ENCODE measurements at regions not wholly inside any gene's neighbourhood (a gene's known extent, or its start where the extent isn't known, plus 50 kb on each side); places are given as distances from the start of the nearest gene placed in this dataset.

DNA sequence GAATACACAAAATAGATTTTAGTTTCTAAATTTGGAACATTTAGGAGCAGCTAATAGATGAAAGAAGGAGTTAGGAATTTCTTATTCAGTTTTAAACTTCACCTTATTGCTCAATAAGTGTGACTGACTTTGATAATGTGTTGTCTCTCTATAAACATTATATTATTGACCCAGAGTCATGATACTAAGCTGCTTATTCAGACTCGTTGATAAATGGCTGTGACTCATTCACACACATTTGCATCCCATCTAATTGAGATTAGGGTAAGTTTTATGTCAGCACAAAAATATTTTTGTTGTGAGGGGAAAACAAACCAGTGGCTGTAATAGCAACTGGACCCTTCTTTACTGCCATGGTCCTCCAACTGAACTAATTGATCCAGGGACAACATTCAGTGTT is 137.6 kb downstream of the GOLIM4 start:
- no peaks in the 10 kb centered on the region for H3K27me3 ChIP-seq (replicated peaks; ENCODE audit: control insufficient read depth, insufficient read depth, low read length)
- no peak for DNase-seq (ENCODE audit: extremely low read depth, insufficient read length)
- TF ChIP-seq, protein P1, sequence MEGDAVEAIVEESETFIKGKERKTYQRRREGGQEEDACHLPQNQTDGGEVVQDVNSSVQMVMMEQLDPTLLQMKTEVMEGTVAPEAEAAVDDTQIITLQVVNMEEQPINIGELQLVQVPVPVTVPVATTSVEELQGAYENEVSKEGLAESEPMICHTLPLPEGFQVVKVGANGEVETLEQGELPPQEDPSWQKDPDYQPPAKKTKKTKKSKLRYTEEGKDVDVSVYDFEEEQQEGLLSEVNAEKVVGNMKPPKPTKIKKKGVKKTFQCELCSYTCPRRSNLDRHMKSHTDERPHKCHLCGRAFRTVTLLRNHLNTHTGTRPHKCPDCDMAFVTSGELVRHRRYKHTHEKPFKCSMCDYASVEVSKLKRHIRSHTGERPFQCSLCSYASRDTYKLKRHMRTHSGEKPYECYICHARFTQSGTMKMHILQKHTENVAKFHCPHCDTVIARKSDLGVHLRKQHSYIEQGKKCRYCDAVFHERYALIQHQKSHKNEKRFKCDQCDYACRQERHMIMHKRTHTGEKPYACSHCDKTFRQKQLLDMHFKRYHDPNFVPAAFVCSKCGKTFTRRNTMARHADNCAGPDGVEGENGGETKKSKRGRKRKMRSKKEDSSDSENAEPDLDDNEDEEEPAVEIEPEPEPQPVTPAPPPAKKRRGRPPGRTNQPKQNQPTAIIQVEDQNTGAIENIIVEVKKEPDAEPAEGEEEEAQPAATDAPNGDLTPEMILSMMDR (IDR thresholded peaks at IDR 0.05; ENCODE audit: insufficient read depth, low read length, poor library complexity, severe bottlenecking), result no peak
- no peaks in the 10 kb centered on the region for H3K36me3 ChIP-seq (ENCODE audit: control insufficient read depth, insufficient read depth, low read length)
- H3K4me3 ChIP-seq (replicated peaks; ENCODE audit: low read depth, low read length), result no peak overlapping the region

DNA sequence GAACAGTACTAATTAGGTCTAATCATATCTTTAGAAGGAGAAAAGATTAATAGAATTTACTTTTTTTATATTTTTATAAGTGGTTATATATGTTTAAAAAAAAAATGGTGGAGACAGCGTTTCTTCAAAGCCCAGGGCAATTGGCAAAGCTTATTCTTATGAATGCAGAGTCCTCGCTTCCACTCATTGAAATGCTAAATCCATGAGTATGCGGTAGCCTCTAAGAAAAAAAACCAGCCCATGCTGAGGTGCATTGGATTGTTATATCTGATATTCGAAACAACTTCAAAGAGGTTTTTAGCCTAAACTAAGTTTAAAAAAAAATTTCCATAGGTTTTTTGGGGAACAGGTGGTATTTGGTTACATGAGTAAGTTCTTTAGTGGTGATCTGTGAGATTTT is 142.8 kb downstream of the GOLIM4 start:
- TF ChIP-seq, protein P1 (IDR thresholded peaks at IDR 0.05; ENCODE audit: insufficient read depth, low read length, poor library complexity, severe bottlenecking), result no peak
- H3K4me3 ChIP-seq (replicated peaks; ENCODE audit: low read depth, low read length), result no peak overlapping the region
- no peak for DNase-seq (ENCODE audit: extremely low read depth, insufficient read length)

DNA sequence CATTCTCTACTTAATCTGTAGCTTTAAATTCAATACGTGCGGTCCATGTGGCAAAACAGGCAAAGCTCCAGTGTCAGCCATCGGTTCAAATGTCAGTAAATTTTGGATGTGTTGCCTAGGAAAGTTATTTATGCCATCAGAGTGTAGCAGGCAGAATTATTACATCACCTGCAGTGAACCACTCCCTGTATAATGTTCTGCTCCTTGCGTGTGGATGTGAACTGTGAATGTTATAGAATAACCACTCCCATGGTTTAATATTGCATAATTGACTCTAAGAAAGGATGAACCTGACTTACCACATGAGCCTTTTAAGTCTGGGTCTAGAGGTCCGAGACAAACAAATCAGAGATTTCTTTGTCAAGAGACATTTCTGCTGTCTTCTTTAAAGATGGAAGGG is 145.5 kb downstream of the GOLIM4 start:
- Histone ChIP-seq H3K27me3 (replicated peaks; ENCODE audit: control insufficient read depth, insufficient read depth, low read length) (no peaks in the 10 kb centered on the region), H3K4me3 (replicated peaks; ENCODE audit: low read depth, low read length) (no peak overlapping the region), H3K36me3 (ENCODE audit: control insufficient read depth, insufficient read depth, low read length) (no peaks in the 10 kb centered on the region)
- DNase-seq (ENCODE audit: extremely low read depth, insufficient read length), result no peak
- TF ChIP-seq, protein P1 (IDR thresholded peaks at IDR 0.05; ENCODE audit: insufficient read depth, low read length, poor library complexity, severe bottlenecking), result no peak

More for the DNA sequence above, 142.8 kb downstream of the GOLIM4 start:
- Histone ChIP-seq H3K27me3 (replicated peaks; ENCODE audit: control insufficient read depth, insufficient read depth, low read length) (no peaks in the 10 kb centered on the region), H3K36me3 (ENCODE audit: control insufficient read depth, insufficient read depth, low read length) (no peaks in the 10 kb centered on the region)

DNA sequence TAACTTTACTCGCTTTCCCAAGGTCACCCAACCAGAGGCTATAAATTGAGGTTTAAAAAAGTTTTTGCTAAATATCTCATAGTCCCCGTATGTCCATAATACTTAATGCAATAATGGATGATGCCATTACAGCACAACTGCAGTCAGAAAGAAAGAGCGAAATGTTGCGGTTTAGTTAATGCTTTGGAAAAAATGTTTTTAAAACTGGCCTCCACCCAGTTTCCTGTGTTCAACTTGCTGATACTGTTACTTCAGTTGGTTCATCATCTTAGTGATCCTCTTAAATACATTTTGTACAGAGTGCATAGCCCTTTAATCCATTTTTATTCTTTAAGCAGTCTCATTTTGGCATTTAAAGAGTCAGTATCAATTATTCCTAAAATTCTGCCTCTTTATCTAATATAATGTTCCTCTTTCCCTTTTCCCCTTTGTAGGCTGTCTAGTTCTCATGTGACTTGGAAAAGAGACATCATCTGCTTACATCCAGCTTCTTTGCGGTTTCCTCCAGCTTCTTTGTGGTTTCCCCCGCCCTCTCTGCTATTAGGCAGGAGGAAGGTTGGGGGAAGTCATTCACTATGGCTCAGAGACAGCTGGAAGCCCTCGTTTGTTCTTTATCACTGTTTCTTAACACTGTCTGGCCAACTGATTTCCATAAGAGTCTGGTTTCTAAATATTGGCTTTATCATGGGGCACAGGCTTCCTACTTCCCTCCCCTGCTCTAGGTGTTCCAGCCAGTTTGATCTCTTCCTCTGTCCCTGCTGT is 154.3 kb downstream of the GOLIM4 start:
- H3K4me3 ChIP-seq (replicated peaks; ENCODE audit: low read depth, low read length), result no peak overlapping the region
- no peak for DNase-seq (ENCODE audit: extremely low read depth, insufficient read length)
- TF ChIP-seq, protein P1 (IDR thresholded peaks at IDR 0.05; ENCODE audit: insufficient read depth, low read length, poor library complexity, severe bottlenecking), result no peak
- H3K36me3 ChIP-seq (ENCODE audit: control insufficient read depth, insufficient read depth, low read length), result no peaks in the 10 kb centered on the region
- no peaks in the 10 kb centered on the region; the same call in 1 of the 2 replicates for H3K27me3 ChIP-seq (replicated peaks; ENCODE audit: control insufficient read depth, insufficient read depth, low read length)

DNA sequence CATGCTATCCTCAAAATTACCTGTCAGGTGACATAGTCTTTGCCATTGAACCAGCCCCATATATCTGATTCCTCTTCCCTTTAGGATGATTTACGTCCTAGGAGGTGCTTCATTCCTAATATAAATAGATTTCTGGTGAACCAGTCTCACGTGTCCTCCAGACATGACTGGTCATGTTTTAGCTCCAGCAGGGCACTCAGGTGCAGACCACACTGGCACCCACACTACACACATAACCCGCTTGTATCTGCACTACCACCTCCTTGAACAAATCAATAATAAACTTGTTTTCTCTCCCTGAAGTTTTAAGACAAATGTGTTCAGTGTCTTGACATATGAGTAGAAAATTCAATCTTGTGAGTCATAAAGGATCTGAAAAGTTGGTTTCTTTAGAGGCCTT is 155.5 kb downstream of the GOLIM4 start:
- TF ChIP-seq, protein P1 (IDR thresholded peaks at IDR 0.05; ENCODE audit: insufficient read depth, low read length, poor library complexity, severe bottlenecking), result no peak
- Histone ChIP-seq H3K27me3 (replicated peaks; ENCODE audit: control insufficient read depth, insufficient read depth, low read length) (no peaks in the 10 kb centered on the region; the same call in 1 of the 2 replicates), H3K36me3 (ENCODE audit: control insufficient read depth, insufficient read depth, low read length) (no peaks in the 10 kb centered on the region), H3K4me3 (replicated peaks; ENCODE audit: low read depth, low read length) (no peak overlapping the region)
- DNase-seq (ENCODE audit: extremely low read depth, insufficient read length), result no peak
